ENCODE measurements at regions not wholly inside any gene's neighbourhood (a gene's known extent, or its start where the extent isn't known, plus 50 kb on each side); places are given as distances from the start of the nearest gene placed in this dataset.

DNA sequence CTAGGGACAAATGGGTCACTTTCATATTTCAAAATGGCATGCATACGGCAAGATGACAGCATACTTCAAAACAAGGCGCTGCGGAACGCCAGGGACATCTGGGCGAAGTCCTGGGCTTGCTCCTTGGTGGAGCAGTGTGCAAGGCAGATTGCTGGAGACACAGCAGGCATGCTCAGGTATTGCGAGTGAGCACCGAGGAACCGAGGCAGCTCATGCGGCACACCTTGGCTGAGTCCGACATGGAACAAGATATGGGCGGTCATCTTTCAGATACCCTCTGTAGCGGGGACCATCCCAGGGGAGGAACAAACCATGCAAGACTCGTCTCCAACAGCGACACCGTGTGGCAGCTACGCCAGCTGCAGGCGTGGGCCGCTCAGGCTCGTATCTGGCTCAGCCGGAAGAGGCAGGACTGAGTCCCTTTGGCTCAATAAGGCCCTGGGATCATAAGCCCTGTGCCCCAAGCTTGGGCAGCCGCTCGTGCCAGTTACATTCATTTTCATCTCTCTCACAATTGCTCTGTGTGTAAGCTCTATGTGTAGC lies 112.4 kb downstream of the NUFIP1 start:
- BruUV-seq (replicated peaks), result no TSS peak
- POLR2A ChIA-PET (ENCODE audit: low non-redundant PET), result no interaction called here
- Histone ChIP-seq H3K36me3 (ENCODE audit: insufficient read depth, low read length, poor library complexity, severe bottlenecking) (no peaks in the 10 kb centered on the region), H3K4me3 (ENCODE audit: low read depth, low read length, poor library complexity, severe bottlenecking) (no peak overlapping the region), H3K27ac (ENCODE audit: low read depth, low read length, poor library complexity, severe bottlenecking) (no peak overlapping the region), H3K27me3 (replicated peaks; ENCODE audit: insufficient read depth, low read depth, low read length, poor library complexity) (no peaks in the 10 kb centered on the region), H3K9me3 (ENCODE audit: low read depth, low read length, poor library complexity, severe bottlenecking) (no peaks in the 10 kb centered on the region), H3K4me1 (ENCODE audit: insufficient read depth, low read length, poor library complexity, severe bottlenecking) (no peaks in the 10 kb centered on the region)
- no peak for TF ChIP-seq EZH2 (IDR thresholded peaks at IDR 0.05; ENCODE audit: borderline replicate concordance, low read depth, low read length, poor library complexity, severe bottlenecking)
- TF ChIP-seq, protein P1, sequence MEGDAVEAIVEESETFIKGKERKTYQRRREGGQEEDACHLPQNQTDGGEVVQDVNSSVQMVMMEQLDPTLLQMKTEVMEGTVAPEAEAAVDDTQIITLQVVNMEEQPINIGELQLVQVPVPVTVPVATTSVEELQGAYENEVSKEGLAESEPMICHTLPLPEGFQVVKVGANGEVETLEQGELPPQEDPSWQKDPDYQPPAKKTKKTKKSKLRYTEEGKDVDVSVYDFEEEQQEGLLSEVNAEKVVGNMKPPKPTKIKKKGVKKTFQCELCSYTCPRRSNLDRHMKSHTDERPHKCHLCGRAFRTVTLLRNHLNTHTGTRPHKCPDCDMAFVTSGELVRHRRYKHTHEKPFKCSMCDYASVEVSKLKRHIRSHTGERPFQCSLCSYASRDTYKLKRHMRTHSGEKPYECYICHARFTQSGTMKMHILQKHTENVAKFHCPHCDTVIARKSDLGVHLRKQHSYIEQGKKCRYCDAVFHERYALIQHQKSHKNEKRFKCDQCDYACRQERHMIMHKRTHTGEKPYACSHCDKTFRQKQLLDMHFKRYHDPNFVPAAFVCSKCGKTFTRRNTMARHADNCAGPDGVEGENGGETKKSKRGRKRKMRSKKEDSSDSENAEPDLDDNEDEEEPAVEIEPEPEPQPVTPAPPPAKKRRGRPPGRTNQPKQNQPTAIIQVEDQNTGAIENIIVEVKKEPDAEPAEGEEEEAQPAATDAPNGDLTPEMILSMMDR (conservative IDR thresholded peaks at IDR 0.05; ENCODE audit: low read depth, low read length), result peak; percentile 37
- DNase-seq (ENCODE audit: low spot score), result no peak
- CTCF ChIA-PET, result no interaction called here
- intact Hi-C loops (cut with micrococcal nuclease; ENCODE audit: unreplicated experiment), result loop anchor here (5.0 kb wide), 1 partner anchor 395 kb away; no protein-coding TSS in a partner anchor

DNA sequence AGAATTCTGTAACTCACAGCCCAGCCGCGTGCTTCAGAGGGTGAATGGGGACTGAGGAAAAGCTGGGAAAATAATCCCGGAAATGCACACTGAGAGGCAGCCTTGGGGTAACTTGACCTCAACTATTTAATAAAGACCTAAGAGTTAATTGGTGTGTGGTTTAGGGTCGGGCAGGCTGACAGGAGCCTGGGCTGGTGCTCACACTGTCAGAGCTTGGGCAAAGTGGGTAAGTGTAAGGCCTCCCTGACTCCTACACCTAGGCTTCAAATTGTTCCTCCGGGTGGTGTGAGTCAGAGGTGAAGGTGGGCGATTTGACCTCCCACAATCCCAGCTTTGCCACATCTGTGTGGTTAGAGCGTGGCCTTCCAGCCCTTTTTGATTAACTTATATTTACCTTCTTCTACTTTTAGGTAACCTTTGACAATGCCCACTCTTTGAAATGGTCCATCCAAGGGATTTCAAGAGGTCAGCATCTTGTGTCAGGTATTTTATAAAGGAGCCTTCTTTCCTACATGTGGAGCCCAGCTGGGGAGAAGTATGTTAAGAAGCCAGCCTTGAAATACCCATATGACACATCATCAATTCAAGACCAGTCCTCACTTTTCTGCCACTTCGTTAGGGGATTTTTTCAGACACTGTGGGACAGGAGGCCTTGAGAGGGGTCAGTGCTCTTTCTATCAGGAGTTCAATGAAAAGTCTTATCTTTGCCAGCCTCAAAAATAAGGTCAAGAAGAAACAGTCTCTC lies 114.2 kb downstream of the NUFIP1 start:
- Histone ChIP-seq H3K4me3 (ENCODE audit: low read depth, low read length, poor library complexity, severe bottlenecking) (no peak overlapping the region), H3K4me1 (ENCODE audit: insufficient read depth, low read length, poor library complexity, severe bottlenecking) (no peaks in the 10 kb centered on the region), H3K27ac (ENCODE audit: low read depth, low read length, poor library complexity, severe bottlenecking) (no peak overlapping the region), H3K27me3 (replicated peaks; ENCODE audit: insufficient read depth, low read depth, low read length, poor library complexity) (no peaks in the 10 kb centered on the region), H3K36me3 (ENCODE audit: insufficient read depth, low read length, poor library complexity, severe bottlenecking) (no peaks in the 10 kb centered on the region), H3K9me3 (ENCODE audit: low read depth, low read length, poor library complexity, severe bottlenecking) (no peaks in the 10 kb centered on the region)
- intact Hi-C loops (cut with micrococcal nuclease; ENCODE audit: unreplicated experiment), result loop anchor here (5.0 kb wide), 1 partner anchor 393 kb away; no protein-coding TSS in a partner anchor
- TF ChIP-seq EZH2 (IDR thresholded peaks at IDR 0.05; ENCODE audit: borderline replicate concordance, low read depth, low read length, poor library complexity, severe bottlenecking), result no peak
- TF ChIP-seq, protein P1 (conservative IDR thresholded peaks at IDR 0.05; ENCODE audit: low read depth, low read length), result no peak
- BruUV-seq (replicated peaks), result no TSS peak
- POLR2A ChIA-PET (ENCODE audit: low non-redundant PET), result no interaction called here
- CTCF ChIA-PET, result no interaction called here
- DNase-seq (ENCODE audit: low spot score), result no peak

DNA sequence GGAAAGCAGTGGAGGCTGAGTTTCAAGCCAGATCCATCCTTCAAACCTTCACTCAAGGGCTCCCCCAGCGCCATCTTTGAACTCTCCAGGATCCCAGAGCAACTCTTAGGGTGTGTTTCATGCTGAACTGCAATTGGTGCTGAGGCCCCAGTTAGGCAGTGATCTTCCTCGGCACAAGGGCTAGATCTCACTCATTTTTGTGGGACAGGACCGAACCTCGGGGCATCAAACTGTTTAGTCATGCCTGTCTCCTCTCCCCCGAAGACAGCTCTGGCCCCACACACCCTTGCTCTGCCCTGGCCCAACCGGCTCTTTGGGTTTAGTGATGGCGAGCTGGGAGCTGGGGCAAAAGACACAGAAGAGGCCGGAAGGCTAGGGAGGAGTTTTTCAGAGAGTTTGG lies 115.1 kb downstream of the NUFIP1 start:
- CTCF ChIA-PET, result no interaction called here
- intact Hi-C loops (cut with micrococcal nuclease; ENCODE audit: unreplicated experiment), result no loop called here
- Histone ChIP-seq H3K4me1 (ENCODE audit: insufficient read depth, low read length, poor library complexity, severe bottlenecking) (no peaks in the 10 kb centered on the region), H3K36me3 (ENCODE audit: insufficient read depth, low read length, poor library complexity, severe bottlenecking) (no peaks in the 10 kb centered on the region), H3K4me3 (ENCODE audit: low read depth, low read length, poor library complexity, severe bottlenecking) (no peak overlapping the region), H3K9me3 (ENCODE audit: low read depth, low read length, poor library complexity, severe bottlenecking) (no peaks in the 10 kb centered on the region), H3K27me3 (replicated peaks; ENCODE audit: insufficient read depth, low read depth, low read length, poor library complexity) (no peaks in the 10 kb centered on the region), H3K27ac (ENCODE audit: low read depth, low read length, poor library complexity, severe bottlenecking) (no peak overlapping the region)
- no TSS peak for BruUV-seq (replicated peaks)
- TF ChIP-seq EZH2 (IDR thresholded peaks at IDR 0.05; ENCODE audit: borderline replicate concordance, low read depth, low read length, poor library complexity, severe bottlenecking), result no peak
- TF ChIP-seq, protein P1 (conservative IDR thresholded peaks at IDR 0.05; ENCODE audit: low read depth, low read length), result no peak
- DNase-seq (ENCODE audit: low spot score), result no peak
- POLR2A ChIA-PET (ENCODE audit: low non-redundant PET), result no interaction called here
